ENCODE measurements at regions not wholly inside any gene's neighbourhood (a gene's known extent, or its start where the extent isn't known, plus 50 kb on each side); places are given as distances from the start of the nearest gene placed in this dataset.

DNA sequence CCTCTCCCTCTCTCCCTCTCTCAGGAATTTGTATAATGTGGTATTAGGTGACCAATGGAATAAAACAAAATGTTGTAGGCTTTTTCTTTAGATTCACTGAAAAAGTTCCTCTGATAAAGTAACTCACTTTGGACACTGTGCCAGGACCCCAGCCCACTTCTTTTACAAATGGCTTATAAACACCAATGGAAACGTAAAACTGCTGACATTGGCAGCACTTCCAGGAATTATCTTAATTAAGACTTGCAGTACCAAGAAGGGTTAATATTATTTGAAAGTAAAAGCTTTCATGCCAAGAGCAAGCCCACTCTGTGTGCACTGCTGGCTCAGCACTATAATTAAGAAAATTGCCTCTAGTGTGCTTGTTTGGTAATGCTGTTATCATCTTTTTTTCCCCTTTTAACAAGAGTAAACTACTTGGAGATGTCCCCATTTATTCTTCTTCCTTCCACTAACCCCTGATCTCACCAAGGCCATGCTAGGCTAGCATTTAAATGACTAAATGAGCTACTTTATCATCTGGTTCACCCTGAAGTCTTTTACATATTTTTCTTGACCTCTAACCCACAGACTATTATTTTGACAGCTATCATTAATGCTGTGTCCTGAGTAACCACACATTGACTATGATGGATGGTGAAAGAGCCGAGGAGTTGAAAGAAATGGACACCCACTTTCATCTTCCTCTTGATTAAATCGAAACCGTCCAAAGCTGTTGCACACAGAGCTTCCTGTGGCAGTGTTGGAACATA, 232.2 kb upstream of the ETAA1 start:
- TF ChIP-seq MEF2B (IDR thresholded peaks at IDR 0.05; ENCODE audit: partially characterized antibody, poor library complexity, severe bottlenecking) (no peak), IRF4 (IDR thresholded peaks at IDR 0.05; ENCODE audit: low read depth, low read length) (no peak)
- BruUV-seq (replicated peaks): no TSS peak
- Histone ChIP-seq H3K9me3 (replicated peaks; ENCODE audit: control insufficient read depth, insufficient read depth, low read length) (no peaks in the 10 kb centered on the region), H2AFZ (ENCODE audit: control insufficient read depth, low read depth, low read length) (no peak overlapping the region), H3K4me1 (ENCODE audit: control insufficient read depth, insufficient read depth, low read length) (no peaks in the 10 kb centered on the region), H3K4me3 (no peak overlapping the region), H3K79me2 (ENCODE audit: control insufficient read depth, insufficient read depth, low read length) (no peaks in the 10 kb centered on the region), H4K20me1 (ENCODE audit: control insufficient read depth, insufficient read depth) (no peaks in the 10 kb centered on the region), H3K27ac (ENCODE audit: control insufficient read depth, insufficient read depth) (no peak overlapping the region), H3K9ac (ENCODE audit: control insufficient read depth, insufficient read depth, low read length) (no peak overlapping the region), H3K36me3 (ENCODE audit: control insufficient read depth in 2 of 2, insufficient read depth in 2 of 2, low read length in 1 of 2) (no peaks in the 10 kb centered on the region), H3K27me3 (replicated peaks in 1 of 2; ENCODE audit: control insufficient read depth in 2 of 2, insufficient read depth in 2 of 2, low read length in 1 of 2) (no peaks in the 10 kb centered on the region), H3K4me2 (ENCODE audit: control insufficient read depth, insufficient read depth) (no peak overlapping the region)
- intact Hi-C loops (cut with micrococcal nuclease; ENCODE audit: unreplicated experiment) (no loop called here), in situ Hi-C loops (cut with MboI) (no loop called here)
- POLR2A ChIA-PET: no interaction called here
- FAIRE-seq (no peak), ATAC-seq (no peak), DNase-seq (ENCODE audit: low read depth, low spot score) (no peak)
- SMC1A ChIA-PET (ENCODE audit: uncharacterized antibody, unreplicated experiment): no interaction called here
- CTCF ChIA-PET: no interaction called here
- WGBS (ENCODE audit: insufficient coverage, insufficient replicate concordance, low lambda C conversion rate, missing lambda C conversion rate): 2% methylated on average over 4 of the region's 4 CpGs
- RAD21 ChIA-PET (ENCODE audit: unreplicated experiment): no interaction called here

DNA sequence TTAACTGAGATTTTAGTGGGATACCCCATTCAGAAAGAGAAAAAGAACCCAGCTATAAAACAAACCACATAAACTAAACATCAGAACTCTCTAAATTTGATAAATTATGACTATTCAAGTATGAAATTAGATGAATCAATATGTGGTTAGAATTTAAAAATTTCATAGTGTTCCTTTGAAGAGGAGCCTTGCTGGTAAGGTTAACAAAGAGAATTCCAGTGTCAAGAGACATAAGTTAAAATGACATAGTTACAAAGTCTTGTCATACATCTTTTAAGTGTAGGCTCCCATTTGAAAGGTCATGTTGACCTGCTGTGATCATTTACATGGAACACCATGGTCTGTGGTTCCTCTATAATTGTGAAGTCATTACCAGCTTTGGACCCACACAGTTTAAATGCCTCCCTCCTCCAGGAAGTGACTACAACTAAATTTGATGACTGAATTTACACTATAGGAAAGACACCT, 231.6 kb upstream of the ETAA1 start:
- FAIRE-seq (no peak), DNase-seq (ENCODE audit: low read depth, low spot score) (no peak), ATAC-seq (no peak)
- Histone ChIP-seq H3K9me3 (replicated peaks; ENCODE audit: control insufficient read depth, insufficient read depth, low read length) (no peaks in the 10 kb centered on the region), H3K4me2 (ENCODE audit: control insufficient read depth, insufficient read depth) (no peak overlapping the region), H3K79me2 (ENCODE audit: control insufficient read depth, insufficient read depth, low read length) (no peaks in the 10 kb centered on the region), H3K36me3 (ENCODE audit: control insufficient read depth in 2 of 2, insufficient read depth in 2 of 2, low read length in 1 of 2) (no peaks in the 10 kb centered on the region), H3K27ac (ENCODE audit: control insufficient read depth, insufficient read depth) (no peak overlapping the region), H3K9ac (ENCODE audit: control insufficient read depth, insufficient read depth, low read length) (no peak overlapping the region), H4K20me1 (ENCODE audit: control insufficient read depth, insufficient read depth) (no peaks in the 10 kb centered on the region), H3K27me3 (replicated peaks in 1 of 2; ENCODE audit: control insufficient read depth in 2 of 2, insufficient read depth in 2 of 2, low read length in 1 of 2) (no peaks in the 10 kb centered on the region), H3K4me3 (no peak overlapping the region), H3K4me1 (ENCODE audit: control insufficient read depth, insufficient read depth, low read length) (no peaks in the 10 kb centered on the region), H2AFZ (ENCODE audit: control insufficient read depth, low read depth, low read length) (no peak overlapping the region)
- in situ Hi-C loops (cut with MboI): no loop called here
- CTCF ChIA-PET: no interaction called here
- intact Hi-C loops (cut with micrococcal nuclease; ENCODE audit: unreplicated experiment): no loop called here
- no peak for TF ChIP-seq MTA3 (IDR thresholded peaks at IDR 0.05; ENCODE audit: borderline replicate concordance, low read length)
- no peak for TF ChIP-seq ZZZ3 (IDR thresholded peaks at IDR 0.05; ENCODE audit: control insufficient read depth, insufficient read length, low read depth)
- TF ChIP-seq MYC (IDR thresholded peaks at IDR 0.05; ENCODE audit: insufficient read depth, insufficient read length, insufficient replicate concordance, low read length, severe bottlenecking): no peak
- TF ChIP-seq EGR1 (IDR thresholded peaks at IDR 0.05; ENCODE audit: borderline replicate concordance in 1 of 2, low read depth in 2 of 2, low read length in 2 of 2): no peak
- TF ChIP-seq, protein P1, sequence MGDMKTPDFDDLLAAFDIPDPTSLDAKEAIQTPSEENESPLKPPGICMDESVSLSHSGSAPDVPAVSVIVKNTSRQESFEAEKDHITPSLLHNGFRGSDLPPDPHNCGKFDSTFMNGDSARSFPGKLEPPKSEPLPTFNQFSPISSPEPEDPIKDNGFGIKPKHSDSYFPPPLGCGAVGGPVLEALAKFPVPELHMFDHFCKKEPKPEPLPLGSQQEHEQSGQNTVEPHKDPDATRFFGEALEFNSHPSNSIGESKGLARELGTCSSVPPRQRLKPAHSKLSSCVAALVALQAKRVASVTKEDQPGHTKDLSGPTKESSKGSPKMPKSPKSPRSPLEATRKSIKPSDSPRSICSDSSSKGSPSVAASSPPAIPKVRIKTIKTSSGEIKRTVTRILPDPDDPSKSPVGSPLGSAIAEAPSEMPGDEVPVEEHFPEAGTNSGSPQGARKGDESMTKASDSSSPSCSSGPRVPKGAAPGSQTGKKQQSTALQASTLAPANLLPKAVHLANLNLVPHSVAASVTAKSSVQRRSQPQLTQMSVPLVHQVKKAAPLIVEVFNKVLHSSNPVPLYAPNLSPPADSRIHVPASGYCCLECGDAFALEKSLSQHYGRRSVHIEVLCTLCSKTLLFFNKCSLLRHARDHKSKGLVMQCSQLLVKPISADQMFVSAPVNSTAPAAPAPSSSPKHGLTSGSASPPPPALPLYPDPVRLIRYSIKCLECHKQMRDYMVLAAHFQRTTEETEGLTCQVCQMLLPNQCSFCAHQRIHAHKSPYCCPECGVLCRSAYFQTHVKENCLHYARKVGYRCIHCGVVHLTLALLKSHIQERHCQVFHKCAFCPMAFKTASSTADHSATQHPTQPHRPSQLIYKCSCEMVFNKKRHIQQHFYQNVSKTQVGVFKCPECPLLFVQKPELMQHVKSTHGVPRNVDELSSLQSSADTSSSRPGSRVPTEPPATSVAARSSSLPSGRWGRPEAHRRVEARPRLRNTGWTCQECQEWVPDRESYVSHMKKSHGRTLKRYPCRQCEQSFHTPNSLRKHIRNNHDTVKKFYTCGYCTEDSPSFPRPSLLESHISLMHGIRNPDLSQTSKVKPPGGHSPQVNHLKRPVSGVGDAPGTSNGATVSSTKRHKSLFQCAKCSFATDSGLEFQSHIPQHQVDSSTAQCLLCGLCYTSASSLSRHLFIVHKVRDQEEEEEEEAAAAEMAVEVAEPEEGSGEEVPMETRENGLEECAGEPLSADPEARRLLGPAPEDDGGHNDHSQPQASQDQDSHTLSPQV (IDR thresholded peaks at IDR 0.05): no peak
- TF ChIP-seq POLR2A (IDR thresholded peaks at IDR 0.05; ENCODE audit: low read depth, low read length): no peak
- no peak for TF ChIP-seq ZNF207 (IDR thresholded peaks at IDR 0.05; ENCODE audit: borderline replicate concordance)
- no peak for TF ChIP-seq RFX5 (IDR thresholded peaks at IDR 0.05; ENCODE audit: low read depth, low read length)
- SMC1A ChIA-PET (ENCODE audit: uncharacterized antibody, unreplicated experiment): no interaction called here
- RAD21 ChIA-PET (ENCODE audit: unreplicated experiment): no interaction called here
- POLR2A ChIA-PET: no interaction called here
- BruUV-seq (replicated peaks): no TSS peak

All from GM12878 (cell line).